ENCODE measurements at regions not wholly inside any gene's neighbourhood (a gene's known extent, or its start where the extent isn't known, plus 50 kb on each side); places are given as distances from the start of the nearest gene placed in this dataset.

GRCh38 chr3:195007151-195007550 is 263.8 kb downstream of the XXYLT1 start:
- TF ChIP-seq POLR2AphosphoS5 (IDR thresholded peaks at IDR 0.05; ENCODE audit: borderline replicate concordance, low read depth, low read length) (no peak), EZH2 (IDR thresholded peaks at IDR 0.05) (no peak)

Measured in SK-N-MC (cell line).